Duodenal mucosa (tissue), 2 donors: ENCODE measurements at regions not wholly inside any gene's neighbourhood (a gene's known extent, or its start where the extent isn't known, plus 50 kb on each side); places are given as distances from the start of the nearest gene placed in this dataset.

Experiments used
- H3K27ac ChIP-seq: one replicate; pipeline ENCODE4 v1.7.0; 2013; ENCODE audit warnings: low read depth, low read length
- H3K27me3 ChIP-seq, 2 donors: one replicate each; pipeline ENCODE4 v1.7.0; 2013; ENCODE audit warnings: low read length in 2 of 2, control low read depth in 1 of 2; ENCODE audit not compliant: insufficient read depth in 2 of 2, control insufficient read depth in 1 of 2
- H3K36me3 ChIP-seq, 2 donors: one replicate each; pipeline ENCODE4 v1.7.0; 2013; ENCODE audit warnings: low read length in 2 of 2, control low read depth in 1 of 2; ENCODE audit not compliant: insufficient read depth in 2 of 2, control insufficient read depth in 1 of 2
- H3K4me1 ChIP-seq, 2 donors: one replicate each; pipeline ENCODE4 v1.7.0; 2013; ENCODE audit warnings: low read length in 2 of 2, control low read depth in 1 of 2; ENCODE audit not compliant: insufficient read depth in 2 of 2, control insufficient read depth in 1 of 2
- H3K4me3 ChIP-seq, 2 donors: one replicate each; pipeline ENCODE4 v1.7.0; 2013; ENCODE audit warnings: low read length in 2 of 2, low read depth in 1 of 2
- H3K9ac ChIP-seq, 2 donors: one replicate each; pipeline ENCODE4 v1.7.0; 2013; ENCODE audit warnings: low read length in 2 of 2, low read depth in 1 of 2
- H3K9me3 ChIP-seq, 2 donors: one replicate each; pipeline ENCODE4 v1.7.0; 2013; ENCODE audit warnings: low read length in 2 of 2, control low read depth in 1 of 2; ENCODE audit not compliant: control insufficient read depth in 1 of 2

- peaks cover 4% of the 10 kb centered on the region in 2 donors for H3K4me1 ChIP-seq
- H3K9me3 ChIP-seq: no peaks in the 10 kb centered on the region
- H3K36me3 ChIP-seq: no peaks in the 10 kb centered on the region
- no peaks in the 10 kb centered on the region for H3K27me3 ChIP-seq
- H3K9ac ChIP-seq: no peak overlapping the region
- no peak overlapping the region for H3K4me3 ChIP-seq
- no peak overlapping the region for H3K27ac ChIP-seq
Measured at GRCh38 chr1:221804303-221804702, 62.4 kb upstream of the DUSP10 start.

- no peak overlapping the region for H3K9ac ChIP-seq
- H3K27me3 ChIP-seq: no peaks in the 10 kb centered on the region
- H3K36me3 ChIP-seq: no peaks in the 10 kb centered on the region
- H3K27ac ChIP-seq: no peak overlapping the region
- H3K4me1 ChIP-seq: no peaks in the 10 kb centered on the region
- no peaks in the 10 kb centered on the region for H3K9me3 ChIP-seq
- H3K4me3 ChIP-seq: no peak overlapping the region
Measured at GRCh38 chr1:221801773-221802516, 60.1 kb upstream of the DUSP10 start.

- Histone ChIP-seq H3K27ac (no peak overlapping the region), H3K36me3 (no peaks in the 10 kb centered on the region), H3K4me1 (no peaks in the 10 kb centered on the region), H3K4me3 (no peak overlapping the region), H3K9me3 (no peaks in the 10 kb centered on the region), H3K27me3 (no peaks in the 10 kb centered on the region), H3K9ac (no peak overlapping the region)
Measured at GRCh38 chr1:221801251-221801661, 59.4 kb upstream of the DUSP10 start.

GRCh38 chr1:221800831-221801230 lies 58.9 kb upstream of the DUSP10 start:
- Histone ChIP-seq H3K27me3 (no peaks in the 10 kb centered on the region), H3K27ac (no peak overlapping the region), H3K36me3 (no peaks in the 10 kb centered on the region), H3K9ac (no peak overlapping the region), H3K4me1 (no peaks in the 10 kb centered on the region), H3K9me3 (no peaks in the 10 kb centered on the region), H3K4me3 (no peak overlapping the region)

- Histone ChIP-seq H3K9me3 (no peaks in the 10 kb centered on the region), H3K36me3 (no peaks in the 10 kb centered on the region), H3K9ac (no peak overlapping the region), H3K4me3 (no peak overlapping the region), H3K27ac (no peak overlapping the region), H3K27me3 (no peaks in the 10 kb centered on the region), H3K4me1 (no peaks in the 10 kb centered on the region)
Measured at GRCh38 chr1:221797506-221797905, 55.6 kb upstream of the DUSP10 start.

- no peaks in the 10 kb centered on the region for H3K27me3 ChIP-seq
- H3K36me3 ChIP-seq: no peaks in the 10 kb centered on the region
- H3K9me3 ChIP-seq: no peaks in the 10 kb centered on the region
- no peak overlapping the region for H3K27ac ChIP-seq
- H3K4me1 ChIP-seq: no peaks in the 10 kb centered on the region
- H3K4me3 ChIP-seq: no peak overlapping the region
- H3K9ac ChIP-seq: no peak overlapping the region
Measured at GRCh38 chr1:221796700-221797099, 54.8 kb upstream of the DUSP10 start.

- no peak overlapping the region for H3K9ac ChIP-seq
Measured at GRCh38 chr1:221795380-221795779, 53.5 kb upstream of the DUSP10 start.

GRCh38 chr1:221794935-221795334 lies 53.0 kb upstream of the DUSP10 start:
- Histone ChIP-seq H3K4me3 (no peak overlapping the region), H3K4me1 (no peaks in the 10 kb centered on the region), H3K9me3 (no peaks in the 10 kb centered on the region), H3K27ac (no peak overlapping the region), H3K27me3 (no peaks in the 10 kb centered on the region), H3K9ac (no peak overlapping the region), H3K36me3 (no peaks in the 10 kb centered on the region)

More at GRCh38 chr1:221795380-221795779, 53.5 kb upstream of the DUSP10 start:
- H3K4me3 ChIP-seq: no peak overlapping the region
- H3K27ac ChIP-seq: no peak overlapping the region
- no peaks in the 10 kb centered on the region for H3K36me3 ChIP-seq
- no peaks in the 10 kb centered on the region for H3K27me3 ChIP-seq
- no peaks in the 10 kb centered on the region for H3K4me1 ChIP-seq
- no peaks in the 10 kb centered on the region for H3K9me3 ChIP-seq

GRCh38 chr1:221794079-221794670 lies 52.3 kb upstream of the DUSP10 start:
- Histone ChIP-seq H3K36me3 (no peaks in the 10 kb centered on the region), H3K9me3 (no peaks in the 10 kb centered on the region), H3K9ac (no peak overlapping the region), H3K27ac (no peak overlapping the region), H3K27me3 (no peaks in the 10 kb centered on the region), H3K4me3 (no peak overlapping the region), H3K4me1 (no peaks in the 10 kb centered on the region)

GRCh38 chr1:221793439-221794078 lies 51.7 kb upstream of the DUSP10 start:
- H3K4me1 ChIP-seq: no peaks in the 10 kb centered on the region
- H3K36me3 ChIP-seq: no peaks in the 10 kb centered on the region
- no peak overlapping the region for H3K27ac ChIP-seq
- no peaks in the 10 kb centered on the region for H3K27me3 ChIP-seq
- H3K9ac ChIP-seq: no peak overlapping the region
- H3K9me3 ChIP-seq: no peaks in the 10 kb centered on the region
- no peak overlapping the region for H3K4me3 ChIP-seq
